Limb (tissue), 2 donors: ENCODE measurements at regions not wholly inside any gene's neighbourhood (a gene's known extent, or its start where the extent isn't known, plus 50 kb on each side); places are given as distances from the start of the nearest gene placed in this dataset.

Experiments used
- DNase-seq, 2 donors: peaks; one replicate each; pipeline ENCODE4 v3.0.0-alpha.2; 2016; ENCODE audit errors: extremely low spot score in 2 of 2

GRCh38 chr13:24110011-24110410 is 50.5 kb upstream of the SPATA13 start:
- no peak for DNase-seq
